Fibroblast of mammary gland (primary cell): ENCODE measurements at regions not wholly inside any gene's neighbourhood (a gene's known extent, or its start where the extent isn't known, plus 50 kb on each side); places are given as distances from the start of the nearest gene placed in this dataset.

Source experiments
- DNase-seq: peaks from one replicate; pipeline ENCODE4 v3.0.0-alpha.2; 2010; ENCODE audit warnings: low read depth
- H3K4me3 ChIP-seq: 2 replicates; pipeline ENCODE4 v1.5.1; 2011; ENCODE audit warnings: low read depth, mild to moderate bottlenecking, low read length, moderate library complexity; ENCODE audit not compliant: control insufficient read depth
- CTCF ChIP-seq: conservative IDR thresholded peaks from 2 replicates; pipeline ENCODE4 v1.5.1; 2011; ENCODE audit warnings: low read depth, low read length, inconsistent platforms; ENCODE audit not compliant: control insufficient read depth, insufficient read depth

- no peak for DNase-seq
- no peak for TF ChIP-seq CTCF
- no peak overlapping the region for H3K4me3 ChIP-seq
Measured at GRCh38 chr1:94611681-94612475, 70.3 kb upstream of the F3 start.

GRCh38 chr1:94609619-94610018 is 68.1 kb upstream of the F3 start:
- DNase-seq = no peak
- no peak for TF ChIP-seq CTCF
- no peak overlapping the region for H3K4me3 ChIP-seq

- no peak for TF ChIP-seq CTCF
- DNase-seq = no peak
- H3K4me3 ChIP-seq = no peak overlapping the region
Measured at GRCh38 chr1:94608852-94609530, 67.4 kb upstream of the F3 start.

GRCh38 chr1:94608142-94608851 is 66.7 kb upstream of the F3 start:
- no peak overlapping the region for H3K4me3 ChIP-seq
- no peak for DNase-seq
- no peak for TF ChIP-seq CTCF

GRCh38 chr1:94607398-94607797 is 65.8 kb upstream of the F3 start:
- H3K4me3 ChIP-seq = no peak overlapping the region
- no peak for DNase-seq
- TF ChIP-seq CTCF = no peak

- DNase-seq = no peak
- TF ChIP-seq CTCF = no peak
- H3K4me3 ChIP-seq = no peak overlapping the region
Measured at GRCh38 chr1:94606471-94606870, 64.9 kb upstream of the F3 start.
